ENCODE measurements at regions not wholly inside any gene's neighbourhood (a gene's known extent, or its start where the extent isn't known, plus 50 kb on each side); places are given as distances from the start of the nearest gene placed in this dataset.

GRCh38 chr5:4065472-4066320 lies 470.1 kb downstream of the IRX1 start:
- TF ChIP-seq CTCF (IDR thresholded peaks at IDR 0.05; ENCODE audit: insufficient read depth, low read depth, low read length), result no peak
- TF ChIP-seq EZH2 (IDR thresholded peaks at IDR 0.05; ENCODE audit: insufficient read depth, low read length), result no peak
